D341Med (cell line): ENCODE measurements at regions not wholly inside any gene's neighbourhood (a gene's known extent, or its start where the extent isn't known, plus 50 kb on each side); places are given as distances from the start of the nearest gene placed in this dataset.

Experiments
- DNase-seq: peaks from one replicate; pipeline ENCODE4 v3.0.0; 2012; ENCODE audit warnings: low spot score

- no peak for DNase-seq
These were observed 326.8 kb downstream of the MFSD1 start for GRCh38 chr3:159128628-159129027.

GRCh38 chr3:159130108-159130507 is 328.3 kb downstream of the MFSD1 start:
- no peak for DNase-seq

- no peak for DNase-seq
These were observed 329.5 kb downstream of the MFSD1 start for GRCh38 chr3:159131376-159131775.

GRCh38 chr3:159137949-159138348 is 336.1 kb downstream of the MFSD1 start:
- no peak for DNase-seq

- no peak for DNase-seq
These were observed 337.5 kb downstream of the MFSD1 start for GRCh38 chr3:159139326-159139725.

- no peak for DNase-seq
These were observed 342.6 kb downstream of the MFSD1 start for GRCh38 chr3:159144472-159144871.

GRCh38 chr3:159144891-159145290 is 343.0 kb downstream of the MFSD1 start:
- DNase-seq = no peak

- no peak for DNase-seq
These were observed 344.5 kb downstream of the MFSD1 start for GRCh38 chr3:159146392-159146791.

GRCh38 chr3:159146856-159147435 is 345.1 kb downstream of the MFSD1 start:
- DNase-seq = no peak

- no peak for DNase-seq
These were observed 346.0 kb downstream of the MFSD1 start for GRCh38 chr3:159147813-159148212.

- DNase-seq = no peak
These were observed 346.6 kb downstream of the MFSD1 start for GRCh38 chr3:159148466-159148865.

- no peak for DNase-seq
These were observed 347.3 kb downstream of the MFSD1 start for GRCh38 chr3:159149131-159149530.

- DNase-seq = no peak
These were observed 347.8 kb downstream of the MFSD1 start for GRCh38 chr3:159149633-159150032.

- DNase-seq = no peak
These were observed 348.3 kb downstream of the MFSD1 start for GRCh38 chr3:159150180-159150579.

GRCh38 chr3:159151130-159151529 is 349.3 kb downstream of the MFSD1 start:
- DNase-seq = no peak

GRCh38 chr3:159157275-159157674 is 355.4 kb downstream of the MFSD1 start:
- no peak for DNase-seq

GRCh38 chr3:159158213-159158612 is 356.4 kb downstream of the MFSD1 start:
- DNase-seq = no peak

GRCh38 chr3:159158801-159159200 is 356.9 kb downstream of the MFSD1 start:
- DNase-seq = no peak

- DNase-seq = no peak
These were observed 357.7 kb downstream of the MFSD1 start for GRCh38 chr3:159159546-159159945.

- DNase-seq = no peak
These were observed 361.8 kb downstream of the MFSD1 start for GRCh38 chr3:159163656-159164055.

- no peak for DNase-seq
These were observed 364.1 kb downstream of the MFSD1 start for GRCh38 chr3:159165961-159166360.

- DNase-seq = no peak
These were observed 365.2 kb downstream of the MFSD1 start for GRCh38 chr3:159166899-159167586.

- no peak for DNase-seq
These were observed 366.9 kb downstream of the MFSD1 start for GRCh38 chr3:159168788-159169187.

- no peak for DNase-seq
These were observed 368.0 kb downstream of the MFSD1 start for GRCh38 chr3:159169828-159170227.
